Activated T-cell treated with anti-CD3 and anti-CD28 coated beads for 4 hours (primary cell): ENCODE measurements at regions not wholly inside any gene's neighbourhood (a gene's known extent, or its start where the extent isn't known, plus 50 kb on each side); places are given as distances from the start of the nearest gene placed in this dataset.

Source experiments
- DNase-seq: peaks from one replicate; pipeline ENCODE4 v3.0.0-alpha.2; 2020

DNA sequence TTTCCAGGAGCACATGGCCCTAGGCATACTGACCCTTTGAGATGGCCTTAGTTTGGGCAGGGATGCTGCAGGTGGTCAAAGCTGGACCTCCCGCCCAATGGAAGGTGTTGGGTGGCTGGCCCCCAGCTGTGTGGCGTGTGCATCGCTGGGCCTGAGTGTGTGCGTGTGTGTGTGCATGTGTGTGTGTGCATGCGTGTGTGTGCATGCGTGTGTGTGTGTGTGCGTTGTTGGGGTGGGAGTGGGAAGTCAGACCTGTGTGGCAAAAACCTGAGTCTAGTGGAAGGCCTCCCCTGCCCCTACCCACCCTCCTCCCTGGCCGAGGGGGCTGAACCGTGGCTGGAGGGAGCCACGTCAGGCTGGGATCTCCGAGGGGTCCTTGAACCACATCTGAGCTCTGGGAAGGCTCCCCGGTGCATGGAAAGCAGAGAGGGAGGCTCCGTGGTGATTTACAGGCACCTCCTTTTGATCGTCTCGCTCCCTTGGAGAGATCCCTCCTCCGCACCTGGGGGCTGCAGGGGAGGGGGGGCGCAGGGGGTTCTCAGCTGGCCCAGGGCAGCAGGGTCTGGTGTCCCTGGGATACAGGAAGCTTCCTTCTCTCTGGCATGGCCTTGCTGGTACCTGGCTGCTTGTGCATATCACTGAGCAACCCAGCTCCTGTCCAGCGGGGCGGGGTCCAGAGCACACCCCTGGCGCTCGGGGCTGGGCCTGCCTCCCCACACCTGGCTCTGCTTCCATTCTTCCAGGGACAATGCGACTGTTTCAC is 124.7 kb upstream of the WNT4 start:
- no peak for DNase-seq

DNA sequence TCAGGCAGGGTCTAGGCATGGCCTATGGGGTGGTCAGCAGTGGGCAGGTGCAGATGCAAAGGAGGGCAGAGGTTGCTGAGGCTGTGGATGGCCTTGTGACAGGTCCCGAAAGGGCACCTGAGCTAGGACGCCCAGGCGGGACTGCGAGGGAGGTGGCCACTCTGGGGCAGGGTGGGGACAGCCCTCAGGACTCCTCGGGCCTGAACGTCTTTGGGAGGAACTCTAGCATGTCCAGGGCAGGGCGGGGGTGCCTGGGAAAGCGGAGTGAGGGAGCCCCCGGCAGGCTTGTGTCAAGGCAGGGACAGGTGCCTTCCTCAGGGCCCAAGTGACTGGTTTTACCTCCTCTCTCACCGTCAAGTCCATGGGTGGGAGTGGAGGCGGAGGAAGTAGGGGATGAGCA is 125.4 kb upstream of the WNT4 start:
- no peak for DNase-seq

DNA sequence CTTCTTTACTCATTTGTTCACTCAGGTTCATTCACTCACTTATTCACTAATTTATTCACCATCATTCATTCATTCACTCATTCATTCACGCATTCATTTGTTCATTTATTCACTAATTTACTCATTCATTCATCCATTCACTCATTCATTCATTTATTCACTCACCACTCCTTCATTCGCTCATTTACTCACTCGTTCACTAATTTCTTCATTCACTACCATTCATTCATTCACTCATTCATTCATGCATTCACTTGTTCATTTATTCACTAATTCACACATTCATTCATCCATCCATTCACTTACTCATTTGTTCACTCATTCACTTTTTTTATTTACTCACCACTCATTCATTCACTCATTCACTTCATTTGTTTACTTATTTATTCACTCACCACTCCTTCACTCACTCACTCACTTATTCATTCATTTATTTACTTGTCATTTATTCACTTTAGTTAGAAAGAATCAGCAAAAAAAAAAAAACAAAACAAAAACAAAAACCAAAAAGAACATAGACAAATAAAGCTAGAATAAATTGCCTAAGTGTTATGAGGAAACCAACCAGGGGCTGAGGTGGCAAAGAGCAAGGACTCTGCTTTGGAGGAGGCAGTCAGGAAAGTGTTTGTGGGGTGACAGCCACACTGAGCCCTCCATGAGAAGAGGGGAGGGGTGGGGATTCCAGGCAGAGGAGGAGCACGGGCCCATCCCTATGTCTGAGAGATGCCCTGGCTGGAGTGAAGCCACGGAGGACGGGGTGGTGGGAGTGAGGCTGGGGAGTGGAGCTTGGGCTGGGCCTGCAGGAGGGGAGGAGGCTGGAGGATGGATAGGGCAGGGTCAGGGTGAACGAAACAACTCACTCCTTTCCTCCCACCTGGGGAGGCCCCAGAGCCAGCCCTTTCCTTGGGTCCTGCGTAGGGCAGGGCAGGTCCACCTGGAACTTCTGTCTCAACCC is 129.2 kb upstream of the WNT4 start:
- DNase-seq: no peak

DNA sequence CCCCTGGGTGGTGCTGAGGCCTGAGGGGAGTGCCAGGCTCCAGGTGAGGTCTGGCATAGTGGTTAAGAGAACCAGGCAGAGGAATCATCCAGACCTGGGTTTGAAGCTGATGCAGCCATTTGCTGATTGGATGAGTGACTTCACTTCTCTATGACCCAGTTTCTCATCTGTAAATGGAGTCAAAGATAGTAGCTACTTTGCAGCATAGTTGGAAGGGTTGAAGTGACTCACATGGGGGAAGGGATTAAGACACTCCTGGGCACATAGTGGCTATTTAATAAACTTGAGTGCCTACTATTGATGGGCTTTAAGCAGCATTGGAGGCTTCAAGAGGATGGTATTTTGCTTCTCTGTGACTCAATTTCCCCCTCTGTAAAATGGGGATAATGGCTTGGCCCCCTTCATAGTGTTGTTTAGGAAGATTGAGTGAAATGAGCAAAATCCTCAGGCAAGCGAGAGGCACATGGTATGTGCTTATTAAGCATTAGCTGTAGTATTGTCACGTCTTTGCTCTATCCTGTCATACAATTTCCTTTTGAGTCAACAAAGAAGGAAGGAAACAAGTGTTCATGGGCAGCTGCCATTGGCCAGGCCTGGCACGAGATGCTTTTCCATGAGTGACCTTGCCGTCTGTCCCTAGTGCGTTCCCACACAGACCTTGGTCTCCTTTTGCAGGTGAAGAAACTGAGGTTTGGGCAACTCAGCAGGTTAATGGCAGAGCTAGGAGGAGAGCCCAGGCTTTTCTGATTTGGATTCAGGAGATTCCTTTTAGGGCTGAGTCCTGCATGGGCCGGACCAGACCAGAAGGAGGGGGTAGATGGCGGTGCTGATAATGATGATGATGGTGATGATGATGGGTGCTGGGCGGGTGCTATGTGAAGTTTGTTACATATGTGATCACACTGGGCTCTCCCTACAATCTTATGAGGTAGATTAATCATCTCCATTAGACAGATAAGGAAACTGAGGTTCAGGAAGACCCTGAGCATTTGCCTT is 131.1 kb upstream of the WNT4 start:
- no peak for DNase-seq

- no peak for DNase-seq
These were observed 132.3 kb upstream of the WNT4 start for GRCh38 chr1:22275167-22275566.

DNA sequence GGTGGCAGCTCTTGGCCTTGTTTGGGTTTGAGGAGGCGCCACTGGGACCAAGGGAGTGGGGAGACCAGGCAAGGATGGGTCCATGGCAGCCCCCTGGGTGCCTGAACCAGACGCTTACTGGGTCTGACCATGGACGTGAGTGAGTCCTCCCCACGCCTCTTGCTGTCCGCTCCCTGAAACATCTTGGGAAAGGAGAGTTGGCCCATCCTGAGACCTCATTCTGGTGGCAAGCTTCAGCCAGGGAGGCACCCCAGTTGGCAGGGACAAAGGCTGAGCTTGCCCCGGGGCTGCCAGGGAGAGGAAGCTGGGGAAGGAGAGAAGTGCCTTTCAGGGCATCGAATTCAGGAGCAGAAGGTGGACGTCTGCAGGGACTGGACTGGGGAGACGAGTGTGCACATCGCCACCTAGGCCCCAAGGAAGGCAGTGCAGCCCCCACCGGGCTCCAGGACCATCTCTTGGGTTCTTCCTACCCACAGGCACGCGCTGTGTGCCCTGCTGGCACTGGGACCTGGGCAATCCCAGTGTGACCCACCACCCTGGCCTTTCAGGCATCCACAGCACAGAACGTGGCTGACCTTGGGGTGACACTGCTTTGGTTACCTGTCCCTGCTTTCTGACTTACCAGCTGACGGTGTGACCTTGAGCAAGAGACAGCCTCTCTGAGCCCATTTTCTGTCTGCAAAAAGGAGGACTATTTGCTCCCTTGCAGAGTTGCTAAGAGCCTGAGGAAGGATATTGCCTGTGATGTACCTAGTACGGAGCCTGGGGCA is 132.9 kb upstream of the WNT4 start:
- peak; percentile 11 for DNase-seq

DNA sequence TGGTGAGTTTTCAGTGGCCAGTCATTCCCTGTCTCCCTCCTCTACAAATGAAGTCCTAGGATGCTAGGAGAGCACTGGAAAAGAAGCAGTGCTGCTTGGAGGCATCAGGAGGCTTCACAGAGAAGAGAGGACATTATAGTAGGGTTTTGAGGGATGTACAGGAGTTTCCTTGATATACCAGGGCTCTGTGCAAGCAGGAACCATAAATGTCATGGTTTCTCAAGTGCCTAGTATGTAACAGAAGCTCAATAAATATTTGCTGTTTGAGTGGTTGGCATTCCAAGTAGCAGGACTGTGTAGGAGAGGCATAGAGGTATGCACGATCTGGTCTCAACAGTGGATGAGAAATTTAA is 133.5 kb upstream of the WNT4 start:
- DNase-seq: no peak

GRCh38 chr1:22277662-22278061 is 134.8 kb upstream of the WNT4 start:
- no peak for DNase-seq

DNA sequence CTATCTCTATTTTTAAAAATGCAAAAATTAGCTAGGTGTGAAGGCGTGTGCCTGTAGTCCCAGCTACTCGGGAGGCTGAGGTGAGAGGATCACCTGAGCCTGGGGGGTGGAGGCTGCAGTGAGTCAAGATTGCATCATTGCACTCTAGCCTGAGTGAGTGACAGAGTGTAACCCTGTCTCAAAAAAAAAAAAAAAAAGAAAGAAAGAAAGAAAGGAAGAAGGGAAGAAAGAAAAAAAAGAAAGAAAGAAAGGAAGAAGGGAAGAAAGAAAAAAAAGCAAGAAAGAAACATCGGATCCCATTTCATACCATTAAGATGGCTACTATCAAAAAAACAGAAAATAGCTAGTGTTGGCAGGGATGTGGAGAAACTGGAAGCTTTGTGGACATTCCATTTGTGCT is 136.8 kb upstream of the WNT4 start:
- no peak for DNase-seq

GRCh38 chr1:22280526-22280925 is 137.6 kb upstream of the WNT4 start:
- DNase-seq: no peak

DNA sequence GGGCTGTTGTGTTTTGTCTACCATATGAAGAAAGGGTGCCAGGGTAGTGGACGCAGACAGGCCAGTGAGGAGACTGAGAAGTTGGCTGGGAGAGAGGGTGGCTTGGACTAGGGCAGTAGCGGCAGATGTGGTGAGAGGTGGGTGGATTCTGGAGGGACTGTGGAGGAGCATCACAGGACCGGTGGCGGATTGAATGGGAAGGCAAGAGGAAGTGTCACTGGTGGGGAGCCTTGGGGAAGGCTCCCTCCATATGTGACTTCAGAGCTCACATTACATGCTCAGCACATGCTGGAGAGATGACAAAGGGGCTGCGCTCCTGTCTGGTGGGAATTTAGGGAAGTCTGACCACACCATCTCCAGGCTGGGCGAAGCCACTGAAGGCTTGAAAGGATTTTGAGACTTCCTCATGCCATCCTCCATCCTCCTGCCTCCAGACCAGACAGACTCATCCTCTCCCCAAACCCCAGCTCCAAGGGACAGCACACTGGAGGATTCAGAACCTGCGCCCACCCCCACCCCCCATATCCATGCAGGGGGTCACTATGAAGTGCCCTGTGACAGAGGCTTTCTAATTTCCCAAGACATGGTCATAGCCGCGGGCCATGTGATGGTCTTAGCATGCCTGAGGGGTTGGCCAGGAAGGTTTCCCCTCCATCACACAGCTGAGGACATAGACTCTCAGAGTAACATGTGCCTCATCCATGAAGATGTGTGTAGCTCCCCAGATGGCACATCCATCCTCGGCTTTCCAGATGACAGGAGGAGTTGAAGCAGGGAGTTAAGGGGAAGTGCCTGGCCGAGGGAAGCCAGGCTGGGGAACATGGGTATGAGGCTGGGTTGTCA is 138.8 kb upstream of the WNT4 start:
- DNase-seq: no peak

GRCh38 chr1:22282364-22282995 is 139.6 kb upstream of the WNT4 start:
- no peak for DNase-seq

GRCh38 chr1:22283596-22283995 is 140.7 kb upstream of the WNT4 start:
- no peak for DNase-seq

DNA sequence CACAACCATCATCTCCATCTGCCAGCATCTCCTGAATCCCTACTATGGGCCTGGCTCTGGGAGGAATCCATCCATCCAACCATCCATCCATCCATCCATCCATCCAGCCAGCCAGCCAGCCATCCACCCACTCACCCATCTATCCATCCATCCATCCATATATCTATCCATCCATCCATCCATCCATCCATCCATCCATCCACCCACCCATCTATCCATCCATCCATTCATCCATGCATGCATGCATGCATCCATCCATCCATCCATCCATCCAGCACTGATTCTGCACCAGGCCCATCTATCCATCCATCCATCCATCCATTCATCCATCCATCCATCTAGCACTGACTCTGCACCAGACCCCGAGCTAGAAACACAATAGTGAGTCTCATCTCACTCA is 141.3 kb upstream of the WNT4 start:
- DNase-seq: no peak

- no peak for DNase-seq
These were observed 142.1 kb upstream of the WNT4 start for GRCh38 chr1:22284906-22285548.

DNA sequence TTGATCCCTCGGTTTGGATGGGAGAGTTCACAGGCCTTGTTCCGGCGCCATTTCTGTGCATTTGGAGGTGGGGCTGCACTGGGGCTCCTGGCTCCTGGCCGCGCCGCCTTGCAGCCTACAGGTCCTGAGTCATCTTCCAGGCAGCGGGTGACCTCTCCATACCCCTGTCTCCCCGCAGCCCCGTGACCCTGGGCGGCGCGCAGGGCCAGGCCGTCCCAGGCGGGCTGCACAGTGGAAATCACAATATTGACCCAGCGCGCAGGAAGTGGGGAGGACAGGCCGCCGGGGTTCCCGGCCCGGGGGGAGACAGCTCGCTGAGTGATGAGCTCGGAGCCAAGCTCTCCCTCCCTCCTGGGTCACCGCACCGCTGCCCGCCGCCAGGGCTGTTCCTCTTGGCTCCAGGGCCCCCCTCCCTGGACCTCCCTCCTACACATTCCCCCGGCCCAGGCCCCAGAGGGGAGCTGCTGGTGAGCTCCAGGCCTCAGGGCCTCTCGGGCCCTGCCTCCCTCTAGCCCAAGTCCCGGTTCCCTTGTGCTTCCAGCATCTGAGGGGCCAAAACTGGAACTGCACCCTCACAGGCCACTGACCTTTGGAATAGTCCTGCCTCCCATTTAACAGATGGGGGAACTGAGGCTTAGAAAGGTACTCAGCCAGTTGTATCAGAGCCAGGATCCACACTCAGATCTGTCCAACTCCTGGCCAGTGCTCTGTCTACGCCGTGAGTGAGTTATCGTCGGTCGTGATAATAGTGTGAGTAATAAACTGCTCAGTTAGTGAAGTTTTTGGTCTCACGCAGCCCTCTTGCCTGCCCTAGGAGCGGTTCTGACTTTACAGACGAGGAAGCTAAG is 142.9 kb upstream of the WNT4 start:
- DNase-seq: no peak

DNA sequence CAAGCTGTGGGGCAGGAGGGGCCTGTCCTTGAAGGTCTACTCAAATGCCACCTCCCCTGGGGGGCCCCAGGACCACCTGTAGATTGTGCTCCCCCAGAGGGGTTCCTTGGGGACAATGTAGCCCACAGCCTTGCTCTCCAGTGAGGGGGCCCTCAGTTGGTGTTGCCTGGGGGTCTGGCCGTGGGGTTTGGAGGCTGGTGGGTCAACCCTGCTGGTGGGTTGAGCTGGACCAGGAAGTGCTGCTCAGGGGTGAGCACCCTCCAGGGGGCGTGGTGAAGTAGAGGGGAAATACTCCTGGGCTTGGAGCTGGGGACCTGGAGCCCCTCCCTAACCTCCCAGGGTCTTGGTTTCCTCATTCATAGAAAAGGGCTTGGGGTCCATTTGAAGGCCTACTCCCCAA is 143.6 kb upstream of the WNT4 start:
- DNase-seq: no peak

GRCh38 chr1:22287273-22287672 is 144.4 kb upstream of the WNT4 start:
- no peak for DNase-seq

DNA sequence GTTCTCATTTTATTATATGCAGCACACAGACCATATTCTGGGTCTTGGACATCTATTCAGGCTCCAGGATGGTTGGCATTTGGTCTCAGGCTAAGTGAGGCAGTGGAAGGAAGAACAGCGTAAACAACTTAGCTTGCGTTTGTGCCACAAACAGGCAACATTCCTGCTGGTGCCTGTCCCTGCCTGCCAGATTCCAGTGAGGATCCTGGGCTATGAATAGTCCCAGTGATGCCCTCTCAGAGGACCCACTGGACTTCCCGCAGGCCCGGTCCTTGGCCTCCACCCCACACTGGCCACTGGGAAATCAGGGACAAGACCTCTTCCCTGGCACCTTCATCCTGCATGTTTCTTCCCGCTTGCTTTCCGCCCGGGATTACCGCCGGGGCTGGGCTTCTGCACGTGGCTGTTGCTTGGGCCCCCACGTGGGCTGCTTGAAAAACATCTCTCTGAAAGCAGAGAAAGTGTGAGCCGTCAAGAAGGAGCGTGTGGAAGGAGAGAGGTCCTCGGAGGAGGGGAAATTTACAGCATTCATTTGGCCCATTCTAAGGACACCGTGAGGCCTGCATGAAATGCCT is 145.1 kb upstream of the WNT4 start:
- DNase-seq: no peak
